ENCODE measurements at regions not wholly inside any gene's neighbourhood (a gene's known extent, or its start where the extent isn't known, plus 50 kb on each side); places are given as distances from the start of the nearest gene placed in this dataset.
"Not testable (repeated sequence)": the region's sequence is repeated elsewhere in the genome, so short reads cannot be mapped to it uniquely, and the experiment has no call there.

DNA sequence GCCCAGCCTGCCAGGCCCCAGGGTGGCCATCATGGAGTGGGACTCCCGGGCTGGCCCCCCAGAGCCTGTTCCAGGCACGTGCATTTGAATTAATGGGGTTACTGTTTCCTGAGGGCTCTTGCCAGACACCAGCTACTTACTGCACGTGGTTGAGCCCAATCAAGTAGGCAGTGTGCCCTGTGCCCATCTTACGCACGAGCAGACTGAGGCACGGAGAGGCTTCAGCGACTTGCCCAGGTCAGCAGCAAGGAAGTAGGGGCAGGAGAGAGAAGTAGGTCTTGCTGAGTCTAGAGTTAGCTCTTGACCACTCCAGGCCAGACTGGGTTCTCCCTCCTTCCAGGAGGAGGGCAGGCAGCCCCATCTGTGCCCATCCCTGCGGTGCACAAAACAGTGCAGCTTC, 67.7 kb downstream of the DIO3 start:
- Mint-ChIP-seq H3K9me3 (no peaks in the 10 kb centered on the region), H3K36me3 (no peaks in the 10 kb centered on the region), H3K27ac (no peak overlapping the region), H3K4me1 (peaks cover under 1% of the 10 kb centered on the region), H3K4me3 (no peak overlapping the region), H3K27me3 (peaks cover 10% of the 10 kb centered on the region)
- POLR2A ChIA-PET: no interaction called here
- ATAC-seq (ENCODE audit: low read depth): no peak
- DNase-seq: no peak

DNA sequence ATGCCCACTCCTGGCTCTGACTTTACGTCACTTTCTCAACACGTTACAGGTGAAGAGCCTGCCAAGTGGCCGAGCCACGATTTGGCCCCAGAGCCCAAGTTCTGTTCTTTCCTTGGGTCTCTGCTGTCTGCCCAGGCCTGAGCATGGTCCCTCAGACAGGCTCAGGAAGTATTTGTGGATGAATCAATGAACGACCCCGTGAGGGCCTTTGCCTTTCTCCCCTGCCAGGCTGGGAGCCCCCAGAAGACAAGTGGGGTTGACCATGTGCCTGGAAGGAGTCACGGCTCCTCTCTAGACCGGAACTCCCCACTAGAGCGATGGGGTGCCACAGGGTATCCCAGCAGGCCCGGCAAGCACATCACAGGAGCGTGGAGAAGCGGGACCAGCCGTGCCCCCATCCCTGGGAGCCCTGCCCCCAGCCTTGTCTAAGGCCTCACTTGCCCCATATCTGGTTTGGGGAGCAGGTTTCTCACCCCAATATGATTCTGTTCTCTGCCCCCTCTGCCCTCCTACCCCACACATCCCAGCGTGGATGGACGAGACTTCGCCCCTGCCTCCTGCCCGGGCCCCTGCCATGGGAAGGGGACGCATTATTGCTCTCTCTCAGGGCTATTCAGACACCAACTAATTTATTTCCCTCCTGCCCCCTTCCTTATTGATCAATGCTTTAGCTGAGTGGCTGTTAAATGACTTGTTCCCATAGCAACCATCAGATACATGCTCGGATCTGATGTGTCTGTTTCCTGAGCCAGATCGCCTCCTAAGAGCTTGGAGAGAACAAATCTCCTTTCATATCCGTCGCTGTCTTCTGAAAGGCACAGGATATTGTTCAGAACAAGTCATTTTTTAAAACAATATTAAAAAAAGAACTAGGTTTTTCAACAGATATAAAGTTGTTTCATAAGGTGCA, 69.0 kb downstream of the DIO3 start:
- ATAC-seq (ENCODE audit: low read depth): no peak
- Mint-ChIP-seq H3K4me3 (no peak overlapping the region), H3K27ac (no peak overlapping the region), H3K36me3 (no peaks in the 10 kb centered on the region), H3K9me3 (no peaks in the 10 kb centered on the region), H3K4me1 (no peaks in the 10 kb centered on the region), H3K27me3 (peaks cover 10% of the 10 kb centered on the region)
- POLR2A ChIA-PET: no interaction called here
- DNase-seq: no peak

GRCh38 chr14:101631199-101631598, 69.9 kb downstream of the DIO3 start:
- Mint-ChIP-seq H3K4me1 (no peaks in the 10 kb centered on the region), H3K9me3 (no peaks in the 10 kb centered on the region), H3K36me3 (no peaks in the 10 kb centered on the region), H3K27ac (no peak overlapping the region), H3K27me3 (peaks cover 5% of the 10 kb centered on the region), H3K4me3 (no peak overlapping the region)
- DNase-seq (no peak), ATAC-seq (ENCODE audit: low read depth) (no peak)
- POLR2A ChIA-PET: no interaction called here

- ATAC-seq (ENCODE audit: low read depth); H3K36me3 Mint-ChIP-seq; DNase-seq; H3K9me3 Mint-ChIP-seq; POLR2A ChIA-PET; H3K4me3 Mint-ChIP-seq; H3K27ac Mint-ChIP-seq; H3K4me1 Mint-ChIP-seq: not testable (repeated sequence)
- peaks cover 10% of the 10 kb centered on the region for H3K27me3 Mint-ChIP-seq
Observed at GRCh38 chr14:101631970-101632369, 70.7 kb downstream of the DIO3 start.

DNA sequence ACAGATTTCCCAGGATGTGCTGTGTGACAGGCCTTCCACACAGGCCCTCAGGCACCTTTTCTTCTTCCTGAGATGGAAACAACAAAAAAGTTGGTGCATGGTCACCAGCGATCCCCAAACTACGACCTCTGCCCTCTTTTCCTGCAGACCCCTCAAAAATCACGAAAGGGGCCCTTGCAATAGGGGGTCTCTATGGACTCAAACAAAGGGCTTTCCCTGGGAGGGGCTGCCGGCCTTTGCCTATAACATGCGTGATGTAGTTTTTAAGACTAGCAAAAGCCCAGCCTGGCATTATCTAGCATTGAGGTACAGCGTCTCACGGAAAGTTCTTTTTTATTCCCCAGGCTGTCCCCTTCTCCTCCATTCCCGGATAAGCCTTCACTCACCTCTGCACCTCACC, 71.2 kb downstream of the DIO3 start:
- Mint-ChIP-seq H3K36me3 (no peaks in the 10 kb centered on the region), H3K4me3 (no peak overlapping the region), H3K9me3 (no peaks in the 10 kb centered on the region), H3K27me3 (peaks cover 12% of the 10 kb centered on the region), H3K27ac (no peak overlapping the region), H3K4me1 (no peaks in the 10 kb centered on the region)
- POLR2A ChIA-PET: no interaction called here
- no peak for DNase-seq
- no peak for ATAC-seq (ENCODE audit: low read depth)

DNA sequence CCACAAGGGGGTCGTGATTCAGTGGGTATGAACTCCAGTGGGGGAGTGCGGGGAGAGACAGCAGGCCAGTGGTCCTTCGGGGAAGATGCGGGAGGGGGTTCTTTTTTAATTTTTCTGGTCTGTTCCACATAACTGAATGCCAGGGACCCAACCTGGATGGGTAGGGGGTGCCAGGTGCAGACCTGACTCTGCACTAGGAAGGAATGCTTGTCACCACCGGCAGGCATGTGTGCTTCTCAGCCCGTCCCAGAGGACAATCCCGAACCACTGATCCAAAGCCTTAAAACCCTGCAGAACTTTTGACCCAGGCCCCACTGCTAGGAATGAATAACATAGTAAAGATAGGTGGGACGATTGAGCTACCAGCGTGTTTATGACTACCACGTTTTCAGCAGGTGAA, 72.0 kb downstream of the DIO3 start:
- no peaks in the 10 kb centered on the region for H3K36me3 Mint-ChIP-seq
- ATAC-seq (ENCODE audit: low read depth) (no peak), DNase-seq (no peak)
- H3K4me1 Mint-ChIP-seq: no peaks in the 10 kb centered on the region
- H3K27ac Mint-ChIP-seq: no peak overlapping the region
- POLR2A ChIA-PET: no interaction called here
- no peak overlapping the region for H3K4me3 Mint-ChIP-seq
- peaks cover 12% of the 10 kb centered on the region for H3K27me3 Mint-ChIP-seq
- no peaks in the 10 kb centered on the region for H3K9me3 Mint-ChIP-seq

GRCh38 chr14:101634202-101634849, 73.0 kb downstream of the DIO3 start:
- Mint-ChIP-seq H3K27ac (no peak overlapping the region), H3K4me1 (no peaks in the 10 kb centered on the region), H3K9me3 (no peaks in the 10 kb centered on the region), H3K4me3 (no peak overlapping the region), H3K36me3 (no peaks in the 10 kb centered on the region), H3K27me3 (peaks cover 17% of the 10 kb centered on the region)
- DNase-seq (no peak), ATAC-seq (ENCODE audit: low read depth) (no peak)
- POLR2A ChIA-PET: no interaction called here

DNA sequence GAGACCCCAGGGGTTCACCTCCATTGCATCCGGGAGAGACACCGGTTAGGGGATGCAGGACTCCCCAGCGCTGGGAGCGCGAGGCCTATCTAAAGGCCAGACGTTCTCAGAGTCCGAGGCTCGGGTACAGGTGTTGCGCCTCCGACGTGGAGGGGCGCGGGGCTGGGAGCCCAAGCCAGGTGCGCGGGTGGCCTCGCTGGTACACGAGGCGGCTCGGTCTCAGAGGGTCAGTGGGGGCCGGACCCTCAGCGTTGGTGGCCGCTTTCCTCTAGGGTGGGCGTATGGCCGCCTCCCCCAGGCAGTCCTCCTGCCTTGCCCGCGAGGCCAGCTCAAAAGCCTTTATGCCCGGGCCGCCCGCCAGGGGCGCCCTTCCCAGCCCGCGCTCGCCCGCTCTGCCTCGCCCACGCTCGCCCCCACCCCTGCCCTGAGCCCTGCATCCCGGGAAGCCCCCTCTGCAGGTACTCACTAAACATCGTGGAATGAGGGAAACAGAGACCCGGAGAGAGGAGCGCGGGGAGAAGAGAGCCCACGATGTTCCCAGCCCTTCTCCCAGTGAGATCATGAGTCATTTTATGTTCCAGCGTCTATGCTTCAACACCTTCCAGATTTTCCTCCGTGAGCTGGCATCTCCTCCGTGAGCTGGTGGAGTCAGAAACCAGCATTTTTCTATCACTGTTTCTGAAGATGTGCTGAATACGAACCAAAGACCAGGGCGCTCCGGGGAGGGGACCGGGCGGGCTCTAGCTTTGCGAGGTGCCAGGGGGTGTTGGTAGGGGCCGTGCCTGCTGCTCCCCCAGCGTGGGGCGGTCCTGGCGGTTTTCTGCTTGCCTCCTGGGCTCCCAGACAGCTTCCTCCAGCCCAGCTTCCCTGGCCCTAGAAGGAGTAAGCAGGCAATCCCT, 73.8 kb downstream of the DIO3 start:
- Mint-ChIP-seq H3K36me3 (no peaks in the 10 kb centered on the region), H3K4me1 (no peaks in the 10 kb centered on the region), H3K9me3 (no peaks in the 10 kb centered on the region), H3K4me3 (no peak overlapping the region), H3K27ac (no peak overlapping the region), H3K27me3 (peaks cover 19% of the 10 kb centered on the region)
- DNase-seq (no peak), ATAC-seq (ENCODE audit: low read depth) (no peak)
- POLR2A ChIA-PET: no interaction called here

- no peak for DNase-seq
- H3K27ac Mint-ChIP-seq: no peak overlapping the region
- H3K4me3 Mint-ChIP-seq: no peak overlapping the region
- H3K4me1 Mint-ChIP-seq: no peaks in the 10 kb centered on the region
- no peaks in the 10 kb centered on the region for H3K9me3 Mint-ChIP-seq
- POLR2A ChIA-PET: no interaction called here
- ATAC-seq (ENCODE audit: low read depth): no peak
- peaks cover 24% of the 10 kb centered on the region for H3K27me3 Mint-ChIP-seq
- H3K36me3 Mint-ChIP-seq: no peaks in the 10 kb centered on the region
Observed at GRCh38 chr14:101635749-101636560, 74.7 kb downstream of the DIO3 start.

DNA sequence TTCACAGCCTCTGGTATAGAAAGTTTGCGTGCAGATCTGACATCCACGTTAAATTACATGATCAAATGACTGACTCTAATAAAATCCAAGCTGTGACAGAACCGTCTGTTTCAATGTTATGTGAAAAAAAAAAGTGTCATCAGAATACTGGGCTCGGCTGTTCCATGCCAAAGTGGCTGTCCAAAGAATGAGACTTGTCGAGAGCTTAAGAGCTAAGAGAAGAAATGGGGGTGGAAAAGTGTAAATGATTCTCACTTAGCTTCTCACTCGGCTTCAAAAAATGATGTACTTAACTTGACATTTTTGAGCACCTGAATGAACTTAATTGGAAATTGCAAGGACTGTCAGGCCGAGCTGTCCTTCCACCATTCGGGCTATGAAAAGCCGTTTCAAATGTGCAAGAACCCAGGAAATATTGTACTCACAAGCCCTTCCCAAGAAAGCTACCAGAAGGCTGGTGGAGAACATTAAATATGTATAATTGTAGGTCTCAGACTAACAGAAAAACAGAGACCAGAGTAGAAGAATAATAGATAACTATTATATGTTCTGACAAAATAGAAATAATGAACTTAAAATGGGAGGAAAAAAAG, 78.0 kb downstream of the DIO3 start:
- H3K36me3 Mint-ChIP-seq: no peaks in the 10 kb centered on the region
- ATAC-seq (ENCODE audit: low read depth) (no peak), DNase-seq (no peak)
- no peak overlapping the region for H3K27ac Mint-ChIP-seq
- H3K4me1 Mint-ChIP-seq: no peaks in the 10 kb centered on the region
- H3K9me3 Mint-ChIP-seq: no peaks in the 10 kb centered on the region
- H3K4me3 Mint-ChIP-seq: no peak overlapping the region
- peaks cover 49% of the 10 kb centered on the region for H3K27me3 Mint-ChIP-seq
- POLR2A ChIA-PET: no interaction called here

DNA sequence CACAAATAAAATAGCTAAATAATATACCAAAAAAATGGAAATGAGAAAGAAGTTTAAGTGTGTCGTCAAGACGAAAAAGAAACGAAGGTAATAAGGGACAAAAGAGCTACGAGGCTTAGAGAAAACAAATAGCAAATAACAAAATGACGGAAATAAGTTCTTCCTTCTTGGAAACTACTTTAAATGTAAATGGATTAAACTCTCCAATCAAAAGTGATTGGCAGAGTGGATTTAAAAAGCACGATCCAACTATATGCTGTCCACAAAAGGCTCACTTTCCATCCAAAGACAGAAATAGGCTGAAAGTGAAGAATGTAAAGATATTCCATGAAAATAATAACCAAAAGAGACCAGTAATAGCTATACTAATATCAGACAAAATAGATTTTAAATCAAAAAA, 82.4 kb downstream of the DIO3 start:
- POLR2A ChIA-PET: no interaction called here
- ATAC-seq (ENCODE audit: low read depth) (no peak), DNase-seq (no peak)
- Mint-ChIP-seq H3K27ac (no peak overlapping the region), H3K27me3 (peaks cover 59% of the 10 kb centered on the region), H3K36me3 (no peaks in the 10 kb centered on the region), H3K4me3 (no peak overlapping the region), H3K4me1 (no peaks in the 10 kb centered on the region), H3K9me3 (no peaks in the 10 kb centered on the region)

- DNase-seq (no peak), ATAC-seq (ENCODE audit: low read depth) (no peak)
- H3K9me3 Mint-ChIP-seq: no peaks in the 10 kb centered on the region
- H3K4me3 Mint-ChIP-seq: no peak overlapping the region
- peaks cover 2% of the 10 kb centered on the region for H3K4me1 Mint-ChIP-seq
- no peak overlapping the region for H3K27ac Mint-ChIP-seq
- peaks cover 54% of the 10 kb centered on the region for H3K27me3 Mint-ChIP-seq
- no peaks in the 10 kb centered on the region for H3K36me3 Mint-ChIP-seq
- POLR2A ChIA-PET: no interaction called here
Observed at GRCh38 chr14:101654051-101654450, 92.8 kb downstream of the DIO3 start.

GRCh38 chr14:101657372-101657771, 96.1 kb downstream of the DIO3 start:
- Mint-ChIP-seq H3K36me3 (no peaks in the 10 kb centered on the region), H3K27ac (no peak overlapping the region), H3K4me3 (no peak overlapping the region), H3K9me3 (no peaks in the 10 kb centered on the region), H3K4me1 (peaks cover 2% of the 10 kb centered on the region), H3K27me3 (peaks cover 49% of the 10 kb centered on the region)
- ATAC-seq (ENCODE audit: low read depth) (no peak), DNase-seq (no peak)
- POLR2A ChIA-PET: no interaction called here
